Loucy (cell line): ENCODE measurements at regions not wholly inside any gene's neighbourhood (a gene's known extent, or its start where the extent isn't known, plus 50 kb on each side); places are given as distances from the start of the nearest gene placed in this dataset.

Source experiments
- H2AFZ ChIP-seq: fragments of 200-600 bp; sonication (generic); 2 replicates; pipeline ENCODE4 v1.6.0; 2016; ENCODE audit warnings: antibody characterized with exemption, mild to moderate bottlenecking, low read length, moderate library complexity
- H3F3A ChIP-seq: fragments of 200-600 bp; 2 replicates; pipeline ENCODE4 v1.6.0; 2016; ENCODE audit warnings: antibody characterized with exemption, low read depth, mild to moderate bottlenecking
- H3K27me3 ChIP-seq: fragments of 200-600 bp; sonication (generic); 2 replicates; pipeline ENCODE4 v1.6.1; 2014; ENCODE audit warnings: low read length, mild to moderate bottlenecking; ENCODE audit not compliant: insufficient read depth, poor library complexity, severe bottlenecking
- H3K36me3 ChIP-seq: fragments of 200-600 bp; sonication (generic); 2 replicates; pipeline ENCODE4 v1.6.1; 2016; ENCODE audit warnings: low read length; ENCODE audit not compliant: insufficient read depth
- H3K4me1 ChIP-seq: fragments of 200-600 bp; sonication (generic); 2 replicates; pipeline ENCODE4 v1.5.1; 2014; ENCODE audit warnings: low read length, mild to moderate bottlenecking; ENCODE audit not compliant: insufficient read depth, poor library complexity, severe bottlenecking
- H3K4me2 ChIP-seq: fragments of 200-600 bp; sonication (generic); 2 replicates; pipeline ENCODE4 v1.6.0; 2014; ENCODE audit warnings: antibody characterized with exemption, low read length, low read depth, mild to moderate bottlenecking; ENCODE audit not compliant: poor library complexity, severe bottlenecking
- H3K4me3 ChIP-seq: fragments of 200-600 bp; sonication (generic); 2 replicates; pipeline ENCODE4 v1.5.1; 2014; ENCODE audit warnings: low read length, mild to moderate bottlenecking, mixed read lengths; ENCODE audit not compliant: poor library complexity, severe bottlenecking
- H3K79me2 ChIP-seq: fragments of 200-600 bp; sonication (generic); 2 replicates; pipeline ENCODE4 v1.6.1; 2014; ENCODE audit warnings: low read length; ENCODE audit not compliant: insufficient read depth
- H3K9ac ChIP-seq: fragments of 200-600 bp; sonication (generic); 2 replicates; pipeline ENCODE4 v1.6.0; 2014; ENCODE audit warnings: mild to moderate bottlenecking, low read depth, low read length, moderate library complexity; ENCODE audit not compliant: poor library complexity, severe bottlenecking
- H3K9me2 ChIP-seq: fragments of 200-600 bp; sonication (generic); replicated peaks from 2 replicates; pipeline ENCODE4 v1.6.1; 2016; ENCODE audit warnings: low read depth, low read length, mixed read lengths
- H3K9me3 ChIP-seq: fragments of 200-600 bp; sonication (generic); 2 replicates; pipeline ENCODE4 v1.6.1; 2014; ENCODE audit warnings: mild to moderate bottlenecking, antibody characterized with exemption, low read length, low read depth; ENCODE audit not compliant: insufficient read depth
- H4K20me1 ChIP-seq: fragments of 200-600 bp; sonication (generic); 2 replicates; pipeline ENCODE4 v1.6.0; 2014; ENCODE audit warnings: antibody characterized with exemption, low read length, mild to moderate bottlenecking; ENCODE audit not compliant: insufficient read depth, poor library complexity, severe bottlenecking
- EZH2phosphoT487 ChIP-seq: fragments of 200-600 bp; IDR thresholded peaks from 2 replicates; pipeline ENCODE4 v1.6.1; 2018; ENCODE audit warnings: antibody characterized with exemption, mild to moderate bottlenecking, moderate library complexity, borderline replicate concordance
- TF ChIP-seq, protein P1 (sequence below): fragments of 200-600 bp; sonication (generic); conservative IDR thresholded peaks from 2 replicates; pipeline ENCODE4 v1.5.1; 2014; ENCODE audit warnings: mild to moderate bottlenecking, antibody characterized with exemption, low read length

DNA sequence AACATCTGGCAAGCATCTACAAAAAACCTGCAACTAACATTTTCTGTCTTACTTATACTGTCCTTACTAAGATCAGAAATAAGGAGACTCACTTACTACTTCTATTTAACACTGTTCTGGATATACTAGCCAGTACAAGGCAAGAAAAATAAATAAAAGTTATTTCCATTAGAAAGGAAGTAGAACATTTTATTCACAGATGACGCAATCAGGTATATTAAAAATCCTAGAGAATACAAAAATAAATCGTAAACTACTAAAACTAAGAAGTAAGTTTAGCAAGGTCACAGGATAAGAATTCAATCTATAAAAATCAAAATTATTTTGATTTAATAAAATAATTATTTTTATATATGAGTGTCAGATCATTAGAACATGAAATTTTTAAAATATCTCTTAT lies 264.6 kb downstream of the BARHL2 start:
- Histone ChIP-seq H3K27me3 (no peaks in the 10 kb centered on the region), H3K4me3 (no peak overlapping the region)
- TF ChIP-seq, protein P1, sequence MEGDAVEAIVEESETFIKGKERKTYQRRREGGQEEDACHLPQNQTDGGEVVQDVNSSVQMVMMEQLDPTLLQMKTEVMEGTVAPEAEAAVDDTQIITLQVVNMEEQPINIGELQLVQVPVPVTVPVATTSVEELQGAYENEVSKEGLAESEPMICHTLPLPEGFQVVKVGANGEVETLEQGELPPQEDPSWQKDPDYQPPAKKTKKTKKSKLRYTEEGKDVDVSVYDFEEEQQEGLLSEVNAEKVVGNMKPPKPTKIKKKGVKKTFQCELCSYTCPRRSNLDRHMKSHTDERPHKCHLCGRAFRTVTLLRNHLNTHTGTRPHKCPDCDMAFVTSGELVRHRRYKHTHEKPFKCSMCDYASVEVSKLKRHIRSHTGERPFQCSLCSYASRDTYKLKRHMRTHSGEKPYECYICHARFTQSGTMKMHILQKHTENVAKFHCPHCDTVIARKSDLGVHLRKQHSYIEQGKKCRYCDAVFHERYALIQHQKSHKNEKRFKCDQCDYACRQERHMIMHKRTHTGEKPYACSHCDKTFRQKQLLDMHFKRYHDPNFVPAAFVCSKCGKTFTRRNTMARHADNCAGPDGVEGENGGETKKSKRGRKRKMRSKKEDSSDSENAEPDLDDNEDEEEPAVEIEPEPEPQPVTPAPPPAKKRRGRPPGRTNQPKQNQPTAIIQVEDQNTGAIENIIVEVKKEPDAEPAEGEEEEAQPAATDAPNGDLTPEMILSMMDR = no peak
- TF ChIP-seq EZH2phosphoT487 = no peak

GRCh38 chr1:90443354-90443753 lies 273.7 kb downstream of the BARHL2 start:
- Histone ChIP-seq H3K4me3 (no peak overlapping the region), H3K4me2 (no peak overlapping the region), H3K9me2 (no peaks in the 10 kb centered on the region), H3K27me3 (no peaks in the 10 kb centered on the region), H3K79me2 (no peaks in the 10 kb centered on the region), H3K9ac (no peak overlapping the region), H4K20me1 (no peaks in the 10 kb centered on the region), H2AFZ (no peak overlapping the region), H3K4me1 (no peaks in the 10 kb centered on the region), H3K36me3 (no peaks in the 10 kb centered on the region), H3F3A (no peaks in the 10 kb centered on the region), H3K9me3 (no peaks in the 10 kb centered on the region)
- TF ChIP-seq, protein P1 = no peak
- TF ChIP-seq EZH2phosphoT487 = no peak

More for the DNA sequence above, 264.6 kb downstream of the BARHL2 start:
- Histone ChIP-seq H3K9me3 (no peaks in the 10 kb centered on the region), H3K36me3 (no peaks in the 10 kb centered on the region), H3K4me2 (no peak overlapping the region), H3K79me2 (no peaks in the 10 kb centered on the region), H3K4me1 (no peaks in the 10 kb centered on the region), H3K9ac (no peak overlapping the region), H2AFZ (no peak overlapping the region), H4K20me1 (no peaks in the 10 kb centered on the region), H3F3A (no peaks in the 10 kb centered on the region), H3K9me2 (no peaks in the 10 kb centered on the region)

DNA sequence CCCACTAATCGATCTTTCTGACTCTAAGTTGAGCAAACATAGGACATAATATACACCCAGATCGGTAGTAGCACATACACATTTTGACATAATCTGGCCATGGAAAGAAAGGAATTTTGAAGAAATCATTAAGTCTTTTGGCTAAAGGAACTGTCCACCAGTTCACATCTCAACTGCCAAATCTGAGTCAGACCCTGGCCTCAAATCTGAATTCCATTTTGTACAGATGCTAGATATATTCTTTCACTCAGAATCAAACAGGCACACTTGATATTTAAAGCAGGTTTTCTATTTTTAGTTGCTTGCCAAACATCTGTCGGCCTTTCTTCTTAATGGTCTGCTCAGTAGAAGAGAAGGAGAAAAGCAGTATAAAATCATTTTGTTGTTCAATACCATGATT lies 281.8 kb downstream of the BARHL2 start:
- Histone ChIP-seq H3K36me3 (no peaks in the 10 kb centered on the region), H3F3A (no peaks in the 10 kb centered on the region), H3K27me3 (no peaks in the 10 kb centered on the region), H3K9me3 (no peaks in the 10 kb centered on the region), H3K4me2 (no peak overlapping the region), H4K20me1 (no peaks in the 10 kb centered on the region), H3K9me2 (no peaks in the 10 kb centered on the region), H3K9ac (no peak overlapping the region), H3K79me2 (no peaks in the 10 kb centered on the region), H3K4me1 (no peaks in the 10 kb centered on the region), H3K4me3 (no peak overlapping the region), H2AFZ (no peak overlapping the region)
- no peak for TF ChIP-seq EZH2phosphoT487
- TF ChIP-seq, protein P1 = no peak
